DND-41 (cell line): ENCODE measurements at regions not wholly inside any gene's neighbourhood (a gene's known extent, or its start where the extent isn't known, plus 50 kb on each side); places are given as distances from the start of the nearest gene placed in this dataset.
A peak's percentile ranks its signal among the peaks of the same experiment; 100 is the strongest.
"Not testable (repeated sequence)": the region's sequence is repeated elsewhere in the genome, so short reads cannot be mapped to it uniquely, and the experiment has no call there.

Experiments used
- ATAC-seq: fragments of 200-7000 bp; cut with Tn5 transposase; 3 replicates; pipeline ENCODE4 v1.9.1; 2021; ENCODE audit warnings: low read depth; ENCODE audit not compliant: insufficient read depth
- DNase-seq: peaks from one replicate; pipeline ENCODE4 v3.0.0-alpha.2; 2020
- H2AFZ ChIP-seq: 2 replicates; pipeline ENCODE4 v1.6.0; 2012; ENCODE audit warnings: low read depth, low read length
- H3K27ac ChIP-seq: 2 replicates; pipeline ENCODE4 v1.5.1; 2012; ENCODE audit warnings: low read length, inconsistent platforms
- H3K27me3 ChIP-seq: fragments of 200-600 bp; sonication (generic); 2 replicates; pipeline ENCODE4 v1.6.0; 2012; ENCODE audit warnings: low read length, mild to moderate bottlenecking, inconsistent platforms; ENCODE audit not compliant: insufficient read depth, poor library complexity
- H3K36me3 ChIP-seq: 2 replicates; pipeline ENCODE4 v1.5.1; 2012; ENCODE audit warnings: low read length, inconsistent platforms; ENCODE audit not compliant: insufficient read depth
- H3K4me1 ChIP-seq: 2 replicates; pipeline ENCODE4 v1.5.1; 2012; ENCODE audit warnings: mild to moderate bottlenecking, low read length; ENCODE audit not compliant: insufficient read depth
- H3K4me2 ChIP-seq: 2 replicates; pipeline ENCODE4 v1.6.0; 2012; ENCODE audit warnings: mild to moderate bottlenecking, moderate library complexity, low read length, inconsistent platforms; ENCODE audit not compliant: insufficient read depth
- H3K4me3 ChIP-seq, 2 experiments: fragments of 200-600 bp in 1 of 2; shearing (Covaris generic) in 1 of 2; 2 replicates each; pipeline ENCODE4 v1.5.1; 2012 to 2016; ENCODE audit warnings: inconsistent platforms in 2 of 2, low read length in 2 of 2, mild to moderate bottlenecking in 2 of 2, low read depth in 1 of 2, moderate library complexity in 1 of 2
- H3K79me2 ChIP-seq: 2 replicates; pipeline ENCODE4 v1.6.0; 2012; ENCODE audit warnings: low read length, inconsistent platforms; ENCODE audit not compliant: insufficient read depth
- H3K9ac ChIP-seq: 2 replicates; pipeline ENCODE4 v1.6.0; 2012; ENCODE audit warnings: low read depth, mild to moderate bottlenecking, inconsistent platforms, low read length, moderate library complexity
- H3K9me3 ChIP-seq: 2 replicates; pipeline ENCODE4 v1.5.1; 2012; ENCODE audit warnings: low read length, moderate library complexity, mild to moderate bottlenecking, inconsistent platforms; ENCODE audit not compliant: insufficient read depth, severe bottlenecking
- H4K20me1 ChIP-seq: 2 replicates; pipeline ENCODE4 v1.6.0; 2012; ENCODE audit warnings: low read length; ENCODE audit not compliant: insufficient read depth
- CTCF ChIP-seq: IDR thresholded peaks from 2 replicates; pipeline ENCODE4 v1.5.1; 2012; ENCODE audit warnings: borderline replicate concordance, low read length, moderate library complexity, mild to moderate bottlenecking; ENCODE audit not compliant: poor library complexity, severe bottlenecking; ENCODE audit errors: extremely low read depth
- EZH2 ChIP-seq: IDR thresholded peaks from 3 replicates; pipeline ENCODE4 v1.6.1; 2012; ENCODE audit warnings: borderline replicate concordance, low read depth, mild to moderate bottlenecking, moderate library complexity, low read length, inconsistent platforms; ENCODE audit not compliant: severe bottlenecking

DNA sequence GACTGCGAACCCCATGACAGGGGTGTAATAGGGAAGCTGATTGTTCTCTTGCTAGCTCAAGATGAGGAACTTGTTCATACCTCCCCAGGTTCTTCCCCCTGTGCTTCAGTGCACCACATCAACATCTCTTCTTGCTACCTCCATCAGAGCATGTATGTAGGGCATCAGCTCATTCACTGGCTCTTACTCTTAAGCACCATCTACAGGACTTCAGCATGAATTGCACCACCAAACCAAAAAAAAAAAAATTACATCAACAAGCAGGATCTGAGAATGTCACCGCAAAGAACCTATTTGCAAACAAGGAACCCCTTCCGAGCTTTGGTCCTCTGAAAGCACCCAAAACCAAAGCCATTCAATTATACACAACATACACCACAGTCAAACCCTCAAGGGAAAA is 2226.5 kb upstream of the RAG2 start:
- no peak for DNase-seq
- Histone ChIP-seq H3K4me2 (no peak overlapping the region), H3K9me3 (no peaks in the 10 kb centered on the region), H3K27me3 (no peaks in the 10 kb centered on the region), H3K27ac (no peak overlapping the region), H3K9ac (no peak overlapping the region), H3K4me1 (no peaks in the 10 kb centered on the region), H3K36me3 (no peaks in the 10 kb centered on the region), H2AFZ (no peak overlapping the region), H3K79me2 (no peaks in the 10 kb centered on the region), H4K20me1 (no peaks in the 10 kb centered on the region), H3K4me3 (no peak overlapping the region)
- no peak for ATAC-seq
- TF ChIP-seq EZH2 (no peak), CTCF (peak; percentile 39)

DNA sequence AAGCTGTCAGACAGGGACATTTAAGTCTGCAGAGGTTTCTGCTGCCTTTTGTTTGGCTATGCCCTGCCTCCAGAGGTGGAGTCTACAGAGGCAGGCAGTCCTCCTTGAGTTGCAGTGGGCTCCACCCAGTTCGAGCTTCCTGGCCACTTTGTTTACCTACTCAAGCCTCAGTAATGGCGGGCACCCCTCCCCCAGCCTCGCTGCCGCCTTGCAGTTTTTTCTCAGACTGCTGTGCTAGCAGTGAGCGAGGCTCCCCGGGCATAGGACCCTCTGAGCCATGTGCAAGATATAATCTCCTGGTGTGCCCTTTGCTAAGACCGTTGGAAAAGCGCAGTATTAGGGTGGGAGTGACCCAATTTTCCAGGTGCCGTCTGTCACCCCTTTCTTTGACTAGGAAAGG is 2223.8 kb upstream of the RAG2 start:
- not testable (repeated sequence) for H3K27ac ChIP-seq, H3K9me3 ChIP-seq, H3K27me3 ChIP-seq, DNase-seq, ATAC-seq, H3K4me3 ChIP-seq, H4K20me1 ChIP-seq, H3K9ac ChIP-seq, H2AFZ ChIP-seq, H3K36me3 ChIP-seq, H3K4me1 ChIP-seq, H3K79me2 ChIP-seq, H3K4me2 ChIP-seq

GRCh38 chr11:38819981-38820380 is 2221.9 kb upstream of the RAG2 start:
- ATAC-seq = no peak
- TF ChIP-seq EZH2 (no peak), CTCF (no peak)
- H3K79me2 ChIP-seq = no peaks in the 10 kb centered on the region

DNA sequence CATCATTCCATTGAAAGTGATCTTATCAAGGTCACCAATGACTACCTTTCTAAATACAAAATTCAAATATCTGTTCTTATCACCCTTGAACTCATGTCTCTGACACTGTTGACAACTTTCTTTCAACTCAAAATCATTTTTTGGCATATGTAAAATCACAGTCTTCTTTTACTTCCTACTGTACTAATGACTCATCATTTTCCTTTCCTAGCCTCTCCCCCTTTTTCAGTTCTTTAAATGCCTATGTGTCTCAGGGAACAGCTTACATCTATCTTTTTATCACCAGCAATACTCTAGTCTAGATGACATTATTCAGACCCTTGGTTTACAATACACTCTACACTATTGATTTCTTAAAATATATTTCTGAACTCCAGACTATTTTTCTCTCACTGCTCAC is 2220.7 kb upstream of the RAG2 start:
- TF ChIP-seq EZH2 = no peak
- no peak for TF ChIP-seq CTCF
- no peak overlapping the region for H3K4me3 ChIP-seq
- no peaks in the 10 kb centered on the region for H4K20me1 ChIP-seq
- no peaks in the 10 kb centered on the region for H3K27me3 ChIP-seq
- no peak overlapping the region for H2AFZ ChIP-seq
- no peaks in the 10 kb centered on the region for H3K9me3 ChIP-seq
- H3K4me1 ChIP-seq = no peaks in the 10 kb centered on the region
- no peak overlapping the region for H3K27ac ChIP-seq
- H3K79me2 ChIP-seq = no peaks in the 10 kb centered on the region
- H3K9ac ChIP-seq = no peak overlapping the region
- H3K4me2 ChIP-seq = no peak overlapping the region
- DNase-seq (no peak), ATAC-seq (no peak)
- no peaks in the 10 kb centered on the region for H3K36me3 ChIP-seq

More at GRCh38 chr11:38819981-38820380, 2221.9 kb upstream of the RAG2 start:
- Histone ChIP-seq H3K4me3 (no peak overlapping the region), H3K4me2 (no peak overlapping the region), H3K9ac (no peak overlapping the region), H3K36me3 (no peaks in the 10 kb centered on the region), H2AFZ (no peak overlapping the region), H3K27ac (no peak overlapping the region), H3K27me3 (no peaks in the 10 kb centered on the region), H3K4me1 (no peaks in the 10 kb centered on the region), H3K9me3 (no peaks in the 10 kb centered on the region), H4K20me1 (no peaks in the 10 kb centered on the region)
- DNase-seq = no peak
